Tibial nerve (tissue), 4 donors: ENCODE measurements at regions not wholly inside any gene's neighbourhood (a gene's known extent, or its start where the extent isn't known, plus 50 kb on each side); places are given as distances from the start of the nearest gene placed in this dataset.

Experiments
- DNase-seq, 2 donors: peaks; one replicate each; pipeline ENCODE4 v3.0.0-alpha.2; 2019; ENCODE audit warnings: low spot score in 2 of 2
- H3K27ac ChIP-seq, 4 donors: fragments of 200-600 bp; sonication (generic) in 3 of 4; one replicate each; pipeline ENCODE4 v1.5.1; 2017 to 2019; ENCODE audit warnings: mild to moderate bottlenecking in 1 of 4
- H3K27me3 ChIP-seq, 2 donors: fragments of 200-600 bp; sonication (generic) in 1 of 2; one replicate each; pipeline versions ENCODE4 v1.5.1 to v1.6.0; 2017 to 2019
- H3K36me3 ChIP-seq, 3 donors: fragments of 200-600 bp; sonication (generic); one replicate each; pipeline ENCODE4 v1.5.1; 2018 to 2019
- H3K4me1 ChIP-seq, 4 donors: fragments of 200-600 bp; sonication (generic) in 3 of 4; one replicate each; pipeline ENCODE4 v1.5.1; 2017 to 2019
- H3K4me3 ChIP-seq, 4 donors: fragments of 200-600 bp; sonication (generic) in 3 of 4; one replicate each; pipeline ENCODE4 v1.5.1; 2017 to 2019; ENCODE audit warnings: mild to moderate bottlenecking in 1 of 4, moderate library complexity in 1 of 4
- H3K9me3 ChIP-seq, 4 donors: fragments of 200-600 bp; sonication (generic) in 3 of 4; one replicate each; pipeline ENCODE4 v1.5.1; 2017 to 2019
- EP300 ChIP-seq, 2 donors: sonication (generic); formaldehyde crosslinking; IDR thresholded peaks; one replicate each; pipeline ENCODE4 v1.6.1; 2017; ENCODE audit warnings: antibody characterized with exemption in 2 of 2, mild to moderate bottlenecking in 1 of 2
- POLR2A ChIP-seq, 2 donors: fragments of 450-650 bp; IDR thresholded peaks; one replicate each; pipeline ENCODE4 v1.6.1; 2017; ENCODE audit warnings: antibody characterized with exemption in 2 of 2, mild to moderate bottlenecking in 2 of 2, moderate library complexity in 2 of 2
- WGBS, 2 donors: methylation state at CpG; one replicate each; pipeline ENCODE4 v1.1.5; 2018; 5-methylcytosine and 5-hydroxymethylcytosine counted together
- TF ChIP-seq, protein P1 (sequence below), 5 experiments: fragments of 200-600 bp in 3 of 5; fragments of 450-650 bp in 2 of 5; sonication (generic) in 3 of 5; IDR thresholded peaks; one replicate each; pipeline ENCODE4 v1.5.1; 2016 to 2019; ENCODE audit warnings: antibody characterized with exemption in 5 of 5, mild to moderate bottlenecking in 3 of 5, moderate library complexity in 2 of 5

DNA sequence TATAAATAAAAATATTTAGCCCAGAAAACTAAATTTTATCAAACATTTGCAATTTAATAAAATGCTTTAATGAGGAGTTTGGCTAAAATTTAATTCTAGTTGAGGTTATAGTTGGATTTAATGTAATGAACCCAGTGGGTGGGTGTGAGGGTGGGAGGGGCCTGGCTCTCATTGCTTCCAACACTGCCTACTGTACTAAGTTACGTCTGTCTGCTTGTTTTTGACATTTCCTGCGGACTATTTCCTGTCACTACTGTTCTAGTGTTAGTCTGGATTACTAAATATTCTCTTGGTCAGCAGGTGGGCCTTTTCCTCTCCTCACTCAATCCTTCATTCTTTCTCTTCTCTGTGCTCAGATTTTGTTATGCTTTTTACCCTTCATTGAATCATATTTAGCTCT is 82.5 kb upstream of the MAP3K7 start:
- Histone ChIP-seq H3K4me1 (no peaks in the 10 kb centered on the region), H3K27ac (no peak overlapping the region), H3K27me3 (no peaks in the 10 kb centered on the region), H3K36me3 (no peaks in the 10 kb centered on the region), H3K9me3 (no peaks in the 10 kb centered on the region), H3K4me3 (no peak overlapping the region)
- WGBS, 2 donors = 40 to 41% methylated on average over 2 of the region's 2 CpGs
- TF ChIP-seq EP300 (IDR thresholded peaks at IDR 0.05) (no peak), POLR2A (IDR thresholded peaks at IDR 0.05) (no peak)
- TF ChIP-seq, protein P1, sequence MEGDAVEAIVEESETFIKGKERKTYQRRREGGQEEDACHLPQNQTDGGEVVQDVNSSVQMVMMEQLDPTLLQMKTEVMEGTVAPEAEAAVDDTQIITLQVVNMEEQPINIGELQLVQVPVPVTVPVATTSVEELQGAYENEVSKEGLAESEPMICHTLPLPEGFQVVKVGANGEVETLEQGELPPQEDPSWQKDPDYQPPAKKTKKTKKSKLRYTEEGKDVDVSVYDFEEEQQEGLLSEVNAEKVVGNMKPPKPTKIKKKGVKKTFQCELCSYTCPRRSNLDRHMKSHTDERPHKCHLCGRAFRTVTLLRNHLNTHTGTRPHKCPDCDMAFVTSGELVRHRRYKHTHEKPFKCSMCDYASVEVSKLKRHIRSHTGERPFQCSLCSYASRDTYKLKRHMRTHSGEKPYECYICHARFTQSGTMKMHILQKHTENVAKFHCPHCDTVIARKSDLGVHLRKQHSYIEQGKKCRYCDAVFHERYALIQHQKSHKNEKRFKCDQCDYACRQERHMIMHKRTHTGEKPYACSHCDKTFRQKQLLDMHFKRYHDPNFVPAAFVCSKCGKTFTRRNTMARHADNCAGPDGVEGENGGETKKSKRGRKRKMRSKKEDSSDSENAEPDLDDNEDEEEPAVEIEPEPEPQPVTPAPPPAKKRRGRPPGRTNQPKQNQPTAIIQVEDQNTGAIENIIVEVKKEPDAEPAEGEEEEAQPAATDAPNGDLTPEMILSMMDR (IDR thresholded peaks at IDR 0.05) = no peak
- DNase-seq = no peak

DNA sequence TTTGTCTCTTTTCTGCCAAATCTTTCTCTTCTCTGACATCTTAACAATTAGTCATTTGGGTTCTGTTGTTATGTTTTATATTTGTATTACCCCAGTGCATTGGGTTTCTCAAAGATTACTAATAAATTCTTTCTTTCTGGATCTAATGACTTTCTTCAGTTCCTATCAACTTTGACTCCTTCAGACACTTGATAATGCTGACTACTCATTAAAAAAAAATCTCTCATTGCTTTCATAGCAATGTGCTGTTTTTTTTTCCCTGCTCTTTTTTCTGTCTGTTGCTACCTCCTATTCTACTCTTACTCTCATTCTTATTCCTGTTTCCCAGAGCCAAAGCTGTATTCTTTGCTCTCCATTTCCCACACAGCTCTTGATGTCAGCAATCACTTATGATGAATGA is 81.3 kb upstream of the MAP3K7 start:
- TF ChIP-seq, protein P1 (IDR thresholded peaks at IDR 0.05) = no peak
- no peak for TF ChIP-seq EP300 (IDR thresholded peaks at IDR 0.05)
- no peak for TF ChIP-seq POLR2A (IDR thresholded peaks at IDR 0.05)
- no peaks in the 10 kb centered on the region for H3K4me1 ChIP-seq
- no peak for DNase-seq

GRCh38 chr6:90663873-90664272 is 77.0 kb upstream of the MAP3K7 start:
- Histone ChIP-seq H3K27ac (no peak overlapping the region), H3K27me3 (no peaks in the 10 kb centered on the region), H3K9me3 (peaks cover 0 to 9% (median 0%) of the 10 kb centered on the region in 4 donors), H3K36me3 (no peaks in the 10 kb centered on the region), H3K4me3 (no peak overlapping the region), H3K4me1 (no peaks in the 10 kb centered on the region)
- WGBS, 2 donors = 87 to 89% methylated on average over 3 of the region's 3 CpGs
- TF ChIP-seq, protein P1 (IDR thresholded peaks at IDR 0.05) = no peak
- TF ChIP-seq EP300 (IDR thresholded peaks at IDR 0.05) = no peak
- TF ChIP-seq POLR2A (IDR thresholded peaks at IDR 0.05) = no peak
- DNase-seq = no peak

More for the DNA sequence above, 81.3 kb upstream of the MAP3K7 start:
- H3K27me3 ChIP-seq = no peaks in the 10 kb centered on the region
- no peak overlapping the region for H3K27ac ChIP-seq
- H3K36me3 ChIP-seq = no peaks in the 10 kb centered on the region
- H3K9me3 ChIP-seq = peaks cover 0 to 4% (median 0%) of the 10 kb centered on the region in 4 donors
- no peak overlapping the region for H3K4me3 ChIP-seq

GRCh38 chr6:90663106-90663505 is 76.2 kb upstream of the MAP3K7 start:
- Histone ChIP-seq H3K27ac (no peak overlapping the region), H3K4me3 (no peak overlapping the region), H3K27me3 (no peaks in the 10 kb centered on the region), H3K9me3 (peaks cover 0 to 9% (median 0%) of the 10 kb centered on the region in 4 donors), H3K4me1 (no peaks in the 10 kb centered on the region), H3K36me3 (no peaks in the 10 kb centered on the region)
- TF ChIP-seq, protein P1 (IDR thresholded peaks at IDR 0.05) = no peak
- 67 to 85% methylated on average over 2 of the region's 2 CpGs for WGBS, 2 donors
- DNase-seq = no peak

DNA sequence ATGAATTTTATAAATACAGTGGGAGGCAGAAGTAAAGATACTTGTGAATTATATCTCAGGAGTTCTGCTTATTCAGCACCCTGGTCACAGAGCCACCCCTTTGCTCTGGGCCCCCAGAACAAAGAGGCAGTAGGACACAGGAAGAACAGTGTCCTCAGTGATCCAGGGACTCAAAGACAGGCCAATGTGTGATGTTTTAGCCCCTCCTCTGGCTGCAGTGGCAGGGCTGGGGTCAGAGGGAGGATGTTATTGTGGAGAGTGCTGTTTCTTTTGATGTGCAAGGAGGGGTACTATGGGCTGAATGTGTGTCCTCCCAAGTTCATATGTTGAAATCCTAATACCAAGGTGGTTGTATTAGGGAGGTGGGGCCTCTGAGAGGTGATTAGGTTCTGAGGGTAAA is 74.1 kb upstream of the MAP3K7 start:
- Histone ChIP-seq H3K27ac (no peak overlapping the region), H3K27me3 (no peaks in the 10 kb centered on the region), H3K4me3 (no peak overlapping the region), H3K36me3 (no peaks in the 10 kb centered on the region), H3K9me3 (peaks cover 0 to 9% (median 0%) of the 10 kb centered on the region in 4 donors), H3K4me1 (no peaks in the 10 kb centered on the region)
- TF ChIP-seq, protein P1 (IDR thresholded peaks at IDR 0.05) = no peak
- no peak for TF ChIP-seq POLR2A (IDR thresholded peaks at IDR 0.05)
- TF ChIP-seq EP300 (IDR thresholded peaks at IDR 0.05) = no peak
- no peak for DNase-seq
